GM19240 (cell line): ENCODE measurements at regions not wholly inside any gene's neighbourhood (a gene's known extent, or its start where the extent isn't known, plus 50 kb on each side); places are given as distances from the start of the nearest gene placed in this dataset.

ENCODE experiments used
- DNase-seq: peaks from one replicate; pipeline ENCODE4 v3.0.0; 2011; ENCODE audit warnings: low spot score; ENCODE audit not compliant: insufficient read length

GRCh38 chr3:81925385-81925784, 163.9 kb upstream of the GBE1 start:
- no peak for DNase-seq

GRCh38 chr3:81923038-81923437, 161.6 kb upstream of the GBE1 start:
- no peak for DNase-seq

GRCh38 chr3:81922404-81922803, 161.0 kb upstream of the GBE1 start:
- DNase-seq = no peak

- DNase-seq = no peak
Measured at GRCh38 chr3:81920816-81921215, 159.4 kb upstream of the GBE1 start.

GRCh38 chr3:81916890-81917289, 155.4 kb upstream of the GBE1 start:
- no peak for DNase-seq

GRCh38 chr3:81913886-81914663, 152.6 kb upstream of the GBE1 start:
- no peak for DNase-seq

- no peak for DNase-seq
Measured at GRCh38 chr3:81911221-81911620, 149.8 kb upstream of the GBE1 start.

GRCh38 chr3:81910244-81910852, 148.9 kb upstream of the GBE1 start:
- DNase-seq = no peak

GRCh38 chr3:81909796-81910195, 148.4 kb upstream of the GBE1 start:
- DNase-seq = no peak

GRCh38 chr3:81908561-81908960, 147.1 kb upstream of the GBE1 start:
- DNase-seq = no peak

- DNase-seq = no peak
Measured at GRCh38 chr3:81898336-81898735, 136.9 kb upstream of the GBE1 start.

GRCh38 chr3:81894598-81894997, 133.2 kb upstream of the GBE1 start:
- no peak for DNase-seq

GRCh38 chr3:81891055-81891895, 129.8 kb upstream of the GBE1 start:
- no peak for DNase-seq

GRCh38 chr3:81888914-81889557, 127.6 kb upstream of the GBE1 start:
- DNase-seq = no peak

GRCh38 chr3:81887448-81887847, 126.0 kb upstream of the GBE1 start:
- DNase-seq = no peak

GRCh38 chr3:81886081-81886480, 124.6 kb upstream of the GBE1 start:
- DNase-seq = no peak

- no peak for DNase-seq
Measured at GRCh38 chr3:81884791-81885190, 123.3 kb upstream of the GBE1 start.

GRCh38 chr3:81876826-81877225, 115.4 kb upstream of the GBE1 start:
- no peak for DNase-seq

- DNase-seq = no peak
Measured at GRCh38 chr3:81874738-81875137, 113.3 kb upstream of the GBE1 start.

GRCh38 chr3:81872566-81872965, 111.1 kb upstream of the GBE1 start:
- DNase-seq = no peak

- DNase-seq = no peak
Measured at GRCh38 chr3:81871358-81872155, 110.1 kb upstream of the GBE1 start.
